GM12872 (cell line): ENCODE measurements at regions not wholly inside any gene's neighbourhood (a gene's known extent, or its start where the extent isn't known, plus 50 kb on each side); places are given as distances from the start of the nearest gene placed in this dataset.

ENCODE experiments used
- TF ChIP-seq, protein P1 (sequence below): IDR thresholded peaks from 3 replicates; pipeline ENCODE4 v1.5.1; 2011; ENCODE audit warnings: low read depth, mild to moderate bottlenecking, low read length, moderate library complexity; ENCODE audit not compliant: insufficient read depth

DNA sequence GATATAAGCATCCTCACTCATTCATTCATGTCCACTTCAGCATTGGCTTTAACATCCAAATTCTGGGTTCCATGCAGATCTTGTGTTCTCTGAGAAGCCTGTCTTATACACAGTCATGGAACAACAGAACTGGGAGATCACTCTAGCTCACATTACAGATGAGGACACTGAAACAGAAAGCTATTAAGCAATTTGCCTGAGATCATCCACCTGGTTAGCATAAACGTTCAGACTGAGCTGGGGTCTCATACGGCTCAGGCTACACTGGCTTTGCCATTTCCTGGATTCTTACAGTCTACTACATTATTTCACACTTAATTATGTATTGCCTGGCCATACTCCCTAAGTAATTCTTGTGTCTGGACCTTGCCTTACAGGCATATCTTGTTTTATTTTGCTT, 169.4 kb upstream of the FANCL start:
- TF ChIP-seq, protein P1, sequence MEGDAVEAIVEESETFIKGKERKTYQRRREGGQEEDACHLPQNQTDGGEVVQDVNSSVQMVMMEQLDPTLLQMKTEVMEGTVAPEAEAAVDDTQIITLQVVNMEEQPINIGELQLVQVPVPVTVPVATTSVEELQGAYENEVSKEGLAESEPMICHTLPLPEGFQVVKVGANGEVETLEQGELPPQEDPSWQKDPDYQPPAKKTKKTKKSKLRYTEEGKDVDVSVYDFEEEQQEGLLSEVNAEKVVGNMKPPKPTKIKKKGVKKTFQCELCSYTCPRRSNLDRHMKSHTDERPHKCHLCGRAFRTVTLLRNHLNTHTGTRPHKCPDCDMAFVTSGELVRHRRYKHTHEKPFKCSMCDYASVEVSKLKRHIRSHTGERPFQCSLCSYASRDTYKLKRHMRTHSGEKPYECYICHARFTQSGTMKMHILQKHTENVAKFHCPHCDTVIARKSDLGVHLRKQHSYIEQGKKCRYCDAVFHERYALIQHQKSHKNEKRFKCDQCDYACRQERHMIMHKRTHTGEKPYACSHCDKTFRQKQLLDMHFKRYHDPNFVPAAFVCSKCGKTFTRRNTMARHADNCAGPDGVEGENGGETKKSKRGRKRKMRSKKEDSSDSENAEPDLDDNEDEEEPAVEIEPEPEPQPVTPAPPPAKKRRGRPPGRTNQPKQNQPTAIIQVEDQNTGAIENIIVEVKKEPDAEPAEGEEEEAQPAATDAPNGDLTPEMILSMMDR, result no peak

- TF ChIP-seq, protein P1, result no peak
Observed at GRCh38 chr2:58407487-58407886, 166.4 kb upstream of the FANCL start.

GRCh38 chr2:58405341-58405740, 164.2 kb upstream of the FANCL start:
- TF ChIP-seq, protein P1, result no peak

- TF ChIP-seq, protein P1, result no peak
Observed at GRCh38 chr2:58401936-58402335, 160.8 kb upstream of the FANCL start.

GRCh38 chr2:58398406-58398805, 157.3 kb upstream of the FANCL start:
- TF ChIP-seq, protein P1, result no peak

DNA sequence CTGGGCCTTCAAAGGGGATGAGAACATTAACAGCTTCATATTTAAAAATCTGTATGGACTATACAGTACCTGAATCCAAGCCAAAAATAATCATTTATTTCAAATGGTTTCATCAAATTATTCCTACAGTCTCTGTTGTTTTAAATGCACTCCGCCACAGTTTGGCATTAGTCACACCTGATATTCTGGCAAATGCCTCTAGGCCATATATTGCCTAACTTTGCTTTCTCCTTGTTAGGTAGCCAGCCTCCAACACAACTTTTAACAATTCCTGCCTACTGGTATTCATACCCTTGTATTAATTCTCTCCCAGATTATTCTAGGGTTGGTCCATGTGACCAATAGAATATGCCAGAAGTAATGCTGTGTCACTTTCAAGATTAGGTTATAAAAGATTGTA, 146.6 kb upstream of the FANCL start:
- TF ChIP-seq, protein P1, result no peak

- TF ChIP-seq, protein P1, result no peak
Observed at GRCh38 chr2:58378152-58378551, 137.0 kb upstream of the FANCL start.

GRCh38 chr2:58377181-58377580, 136.1 kb upstream of the FANCL start:
- TF ChIP-seq, protein P1, result no peak
